Hepatocyte (in vitro differentiated cells): ENCODE measurements at regions not wholly inside any gene's neighbourhood (a gene's known extent, or its start where the extent isn't known, plus 50 kb on each side); places are given as distances from the start of the nearest gene placed in this dataset.

Experiments
- EZH2 ChIP-seq: fragments of 200-600 bp; sonication (generic); IDR thresholded peaks from 2 replicates; pipeline ENCODE4 v1.6.1; 2016; ENCODE audit warnings: antibody characterized with exemption, mild to moderate bottlenecking, borderline replicate concordance
- TF ChIP-seq, protein P1 (sequence below): fragments of 200-600 bp; sonication (generic); IDR thresholded peaks from 2 replicates; pipeline ENCODE4 v1.5.1; 2016; ENCODE audit warnings: antibody characterized with exemption, mild to moderate bottlenecking; ENCODE audit not compliant: poor library complexity

DNA sequence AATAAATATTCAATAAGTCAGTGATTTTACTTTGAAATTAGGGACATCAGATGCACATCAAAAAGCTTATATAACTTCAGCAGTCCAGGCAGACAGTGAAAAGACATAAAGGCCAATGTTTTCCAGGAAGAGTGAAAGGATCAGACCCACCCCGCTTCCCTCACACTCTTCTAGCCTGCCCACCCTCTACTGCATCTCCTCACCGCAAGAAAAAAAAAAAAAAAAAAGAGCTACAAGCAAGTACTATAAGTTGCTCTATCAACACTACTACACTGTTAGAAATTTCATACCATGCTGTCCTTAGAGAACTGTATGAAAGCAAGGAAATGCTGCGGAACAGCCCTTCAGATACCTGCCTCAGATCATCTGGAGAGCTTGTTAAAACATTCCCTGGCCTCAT lies 240.8 kb downstream of the ZEB2 start:
- TF ChIP-seq, protein P1, sequence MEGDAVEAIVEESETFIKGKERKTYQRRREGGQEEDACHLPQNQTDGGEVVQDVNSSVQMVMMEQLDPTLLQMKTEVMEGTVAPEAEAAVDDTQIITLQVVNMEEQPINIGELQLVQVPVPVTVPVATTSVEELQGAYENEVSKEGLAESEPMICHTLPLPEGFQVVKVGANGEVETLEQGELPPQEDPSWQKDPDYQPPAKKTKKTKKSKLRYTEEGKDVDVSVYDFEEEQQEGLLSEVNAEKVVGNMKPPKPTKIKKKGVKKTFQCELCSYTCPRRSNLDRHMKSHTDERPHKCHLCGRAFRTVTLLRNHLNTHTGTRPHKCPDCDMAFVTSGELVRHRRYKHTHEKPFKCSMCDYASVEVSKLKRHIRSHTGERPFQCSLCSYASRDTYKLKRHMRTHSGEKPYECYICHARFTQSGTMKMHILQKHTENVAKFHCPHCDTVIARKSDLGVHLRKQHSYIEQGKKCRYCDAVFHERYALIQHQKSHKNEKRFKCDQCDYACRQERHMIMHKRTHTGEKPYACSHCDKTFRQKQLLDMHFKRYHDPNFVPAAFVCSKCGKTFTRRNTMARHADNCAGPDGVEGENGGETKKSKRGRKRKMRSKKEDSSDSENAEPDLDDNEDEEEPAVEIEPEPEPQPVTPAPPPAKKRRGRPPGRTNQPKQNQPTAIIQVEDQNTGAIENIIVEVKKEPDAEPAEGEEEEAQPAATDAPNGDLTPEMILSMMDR = no peak
- TF ChIP-seq EZH2 = no peak
